ENCODE measurements at regions not wholly inside any gene's neighbourhood (a gene's known extent, or its start where the extent isn't known, plus 50 kb on each side); places are given as distances from the start of the nearest gene placed in this dataset.

DNA sequence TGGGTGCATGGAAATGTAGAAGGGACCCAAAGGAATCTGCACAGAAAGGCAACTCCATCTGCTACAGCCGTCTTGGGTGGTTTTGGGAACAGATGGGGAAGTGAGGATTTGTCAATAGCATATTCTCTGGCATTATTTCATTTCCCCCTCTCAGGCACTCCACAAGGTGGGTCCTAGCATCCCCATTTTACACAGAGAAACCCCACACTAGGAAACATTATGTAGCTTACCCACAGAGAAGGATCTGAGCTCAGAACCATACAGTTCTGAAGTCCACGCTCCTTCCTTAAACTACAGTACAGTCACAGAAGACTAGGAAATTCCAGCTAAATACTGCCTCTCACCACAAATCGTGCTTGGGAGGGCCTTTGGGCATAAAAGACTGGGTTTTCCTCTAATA is 61.2 kb upstream of the CTNNB1 start:
- no peak for TF ChIP-seq ZNF274 (IDR thresholded peaks at IDR 0.05; ENCODE audit: borderline replicate concordance, extremely low read depth, low read length)
- TF ChIP-seq, protein P1, sequence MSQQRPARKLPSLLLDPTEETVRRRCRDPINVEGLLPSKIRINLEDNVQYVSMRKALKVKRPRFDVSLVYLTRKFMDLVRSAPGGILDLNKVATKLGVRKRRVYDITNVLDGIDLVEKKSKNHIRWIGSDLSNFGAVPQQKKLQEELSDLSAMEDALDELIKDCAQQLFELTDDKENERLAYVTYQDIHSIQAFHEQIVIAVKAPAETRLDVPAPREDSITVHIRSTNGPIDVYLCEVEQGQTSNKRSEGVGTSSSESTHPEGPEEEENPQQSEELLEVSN (IDR thresholded peaks at IDR 0.05), result no peak
- no peak for TF ChIP-seq TCF12 (IDR thresholded peaks at IDR 0.05; ENCODE audit: low read depth, low read length)
- no peak for TF ChIP-seq USF2 (IDR thresholded peaks at IDR 0.05; ENCODE audit: low read length)
- TF ChIP-seq MAFK (IDR thresholded peaks at IDR 0.05; ENCODE audit: low read depth, low read length), result no peak
- no peak for TF ChIP-seq CBX5 (IDR thresholded peaks at IDR 0.05; ENCODE audit: low read depth, low read length)
